CD4-positive, alpha-beta T cell treated with Interleukin-21 for 1 hour (primary cell): ENCODE measurements at regions not wholly inside any gene's neighbourhood (a gene's known extent, or its start where the extent isn't known, plus 50 kb on each side); places are given as distances from the start of the nearest gene placed in this dataset.
"Not testable (repeated sequence)": the region's sequence is repeated elsewhere in the genome, so short reads cannot be mapped to it uniquely, and the experiment has no call there.

Source experiments
- DNase-seq: peaks from one replicate; pipeline ENCODE4 v3.0.0-alpha.2; 2020

GRCh38 chr13:63337921-63338320 is 1922.3 kb upstream of the PCDH20 start:
- no peak for DNase-seq

GRCh38 chr13:63337041-63337440 is 1921.4 kb upstream of the PCDH20 start:
- DNase-seq: no peak

- DNase-seq: no peak
Measured at GRCh38 chr13:63336549-63336948, 1920.9 kb upstream of the PCDH20 start.

GRCh38 chr13:63327584-63327983 is 1911.9 kb upstream of the PCDH20 start:
- DNase-seq: no peak

- DNase-seq: no peak
Measured at GRCh38 chr13:63323441-63323840, 1907.8 kb upstream of the PCDH20 start.

- no peak for DNase-seq
Measured at GRCh38 chr13:63311587-63311986, 1895.9 kb upstream of the PCDH20 start.

GRCh38 chr13:63308549-63309165 is 1893.0 kb upstream of the PCDH20 start:
- DNase-seq: no peak

GRCh38 chr13:63307228-63307627 is 1891.6 kb upstream of the PCDH20 start:
- DNase-seq: no peak

GRCh38 chr13:63305641-63306133 is 1890.0 kb upstream of the PCDH20 start:
- DNase-seq: no peak

- no peak for DNase-seq
Measured at GRCh38 chr13:63304497-63304896, 1888.8 kb upstream of the PCDH20 start.

- no peak for DNase-seq
Measured at GRCh38 chr13:63299866-63300394, 1884.3 kb upstream of the PCDH20 start.

GRCh38 chr13:63297163-63297562 is 1881.5 kb upstream of the PCDH20 start:
- no peak for DNase-seq

- DNase-seq: no peak
Measured at GRCh38 chr13:63291701-63292100, 1876.1 kb upstream of the PCDH20 start.

- DNase-seq: no peak
Measured at GRCh38 chr13:63288576-63288975, 1872.9 kb upstream of the PCDH20 start.

GRCh38 chr13:63287926-63288325 is 1872.3 kb upstream of the PCDH20 start:
- DNase-seq: no peak

- no peak for DNase-seq
Measured at GRCh38 chr13:63285426-63285825, 1869.8 kb upstream of the PCDH20 start.

GRCh38 chr13:63279136-63279535 is 1863.5 kb upstream of the PCDH20 start:
- no peak for DNase-seq

GRCh38 chr13:63274772-63275171 is 1859.1 kb upstream of the PCDH20 start:
- no peak for DNase-seq

- no peak for DNase-seq
Measured at GRCh38 chr13:63249411-63250187, 1834.0 kb upstream of the PCDH20 start.

GRCh38 chr13:63236667-63237396 is 1821.2 kb upstream of the PCDH20 start:
- not testable (repeated sequence) for DNase-seq

GRCh38 chr13:63218596-63218995 is 1802.9 kb upstream of the PCDH20 start:
- not testable (repeated sequence) for DNase-seq

- no peak for DNase-seq
Measured at GRCh38 chr13:63209330-63210017, 1793.8 kb upstream of the PCDH20 start.

- no peak for DNase-seq
Measured at GRCh38 chr13:63208826-63209225, 1793.2 kb upstream of the PCDH20 start.
